IgD-negative memory B cell (primary cell): ENCODE measurements at regions not wholly inside any gene's neighbourhood (a gene's known extent, or its start where the extent isn't known, plus 50 kb on each side); places are given as distances from the start of the nearest gene placed in this dataset.

ENCODE experiments used
- H3K27ac Mint-ChIP-seq, 3 donors: one replicate each; pipeline ENCODE4 v1.8.0; 2020 to 2022; ENCODE audit warnings: mild to moderate bottlenecking in 3 of 3, mixed read lengths in 3 of 3, moderate library complexity in 1 of 3
- H3K27me3 Mint-ChIP-seq: one replicate; pipeline ENCODE4 v1.8.0; 2021; ENCODE audit warnings: mixed read lengths
- H3K36me3 Mint-ChIP-seq: one replicate; pipeline ENCODE4 v1.8.0; 2020; ENCODE audit warnings: mild to moderate bottlenecking, mixed read lengths
- H3K4me1 Mint-ChIP-seq, 3 donors: one replicate each; pipeline ENCODE4 v1.8.0; 2020 to 2022; ENCODE audit warnings: mixed read lengths in 3 of 3, mild to moderate bottlenecking in 1 of 3
- H3K4me3 Mint-ChIP-seq, 4 donors: one replicate each; pipeline ENCODE4 v1.8.0; 2020 to 2022; ENCODE audit warnings: mild to moderate bottlenecking in 4 of 4, mixed read lengths in 4 of 4, moderate library complexity in 3 of 4
- H3K9me3 Mint-ChIP-seq, 3 donors: one replicate each; pipeline ENCODE4 v1.8.0; 2020 to 2021; ENCODE audit warnings: mixed read lengths in 3 of 3, mild to moderate bottlenecking in 1 of 3

GRCh38 chr12:69090722-69091121, 148.6 kb upstream of the CPSF6 start:
- H3K4me3 Mint-ChIP-seq, result no peak overlapping the region
- H3K36me3 Mint-ChIP-seq, result no peaks in the 10 kb centered on the region
- H3K9me3 Mint-ChIP-seq, result no peaks in the 10 kb centered on the region
- H3K4me1 Mint-ChIP-seq, result no peaks in the 10 kb centered on the region
- H3K27ac Mint-ChIP-seq, result no peak overlapping the region
- H3K27me3 Mint-ChIP-seq, result peaks cover 5% of the 10 kb centered on the region

GRCh38 chr12:69091442-69092017, 147.8 kb upstream of the CPSF6 start:
- Mint-ChIP-seq H3K9me3 (no peaks in the 10 kb centered on the region), H3K27me3 (peaks cover 5% of the 10 kb centered on the region), H3K27ac (no peak overlapping the region), H3K4me3 (no peak overlapping the region), H3K4me1 (no peaks in the 10 kb centered on the region), H3K36me3 (no peaks in the 10 kb centered on the region)

- H3K27me3 Mint-ChIP-seq, result peaks cover 5% of the 10 kb centered on the region
- no peaks in the 10 kb centered on the region for H3K9me3 Mint-ChIP-seq
- H3K4me1 Mint-ChIP-seq, result no peaks in the 10 kb centered on the region
- no peak overlapping the region for H3K27ac Mint-ChIP-seq
- H3K4me3 Mint-ChIP-seq, result no peak overlapping the region
- no peaks in the 10 kb centered on the region for H3K36me3 Mint-ChIP-seq
These were observed 147.2 kb upstream of the CPSF6 start for GRCh38 chr12:69092137-69092536.

GRCh38 chr12:69094606-69095216, 144.7 kb upstream of the CPSF6 start:
- H3K4me1 Mint-ChIP-seq, result no peaks in the 10 kb centered on the region

GRCh38 chr12:69095765-69096477, 143.4 kb upstream of the CPSF6 start:
- H3K27me3 Mint-ChIP-seq, result peaks cover 14% of the 10 kb centered on the region
- H3K9me3 Mint-ChIP-seq, result no peaks in the 10 kb centered on the region
- no peak overlapping the region for H3K27ac Mint-ChIP-seq
- peaks cover 0 to under 1% (median 0%) of the 10 kb centered on the region in 3 donors for H3K4me1 Mint-ChIP-seq
- H3K4me3 Mint-ChIP-seq, result no peak overlapping the region
- no peaks in the 10 kb centered on the region for H3K36me3 Mint-ChIP-seq

More at GRCh38 chr12:69094606-69095216, 144.7 kb upstream of the CPSF6 start:
- no peak overlapping the region for H3K27ac Mint-ChIP-seq
- H3K27me3 Mint-ChIP-seq, result peaks cover 13% of the 10 kb centered on the region
- no peaks in the 10 kb centered on the region for H3K36me3 Mint-ChIP-seq
- no peaks in the 10 kb centered on the region for H3K9me3 Mint-ChIP-seq
- H3K4me3 Mint-ChIP-seq, result no peak overlapping the region

- peaks cover 0 to 5% (median 1%) of the 10 kb centered on the region in 3 donors for H3K4me1 Mint-ChIP-seq
- no peak overlapping the region for H3K4me3 Mint-ChIP-seq
- H3K27me3 Mint-ChIP-seq, result peaks cover 20% of the 10 kb centered on the region
- no peaks in the 10 kb centered on the region for H3K9me3 Mint-ChIP-seq
- H3K27ac Mint-ChIP-seq, result no peak overlapping the region
- H3K36me3 Mint-ChIP-seq, result no peaks in the 10 kb centered on the region
These were observed 142.6 kb upstream of the CPSF6 start for GRCh38 chr12:69096669-69097335.

GRCh38 chr12:69097619-69098368, 141.6 kb upstream of the CPSF6 start:
- Mint-ChIP-seq H3K36me3 (no peaks in the 10 kb centered on the region), H3K9me3 (no peaks in the 10 kb centered on the region), H3K4me3 (no peak overlapping the region), H3K27ac (no peak overlapping the region), H3K4me1 (peaks cover under 1 to 7% (median 4%) of the 10 kb centered on the region in 3 donors), H3K27me3 (peaks cover 21% of the 10 kb centered on the region)

GRCh38 chr12:69099201-69099837, 140.1 kb upstream of the CPSF6 start:
- Mint-ChIP-seq H3K4me3 (no peak overlapping the region), H3K27ac (peak overlapping the region in 1 of 3 donors; percentile 68), H3K27me3 (peaks cover 18% of the 10 kb centered on the region), H3K36me3 (no peaks in the 10 kb centered on the region), H3K9me3 (no peaks in the 10 kb centered on the region), H3K4me1 (peaks cover 5 to 10% (median 10%) of the 10 kb centered on the region in 3 donors)

GRCh38 chr12:69101505-69101904, 137.9 kb upstream of the CPSF6 start:
- peaks cover 18% of the 10 kb centered on the region for H3K27me3 Mint-ChIP-seq
- H3K4me1 Mint-ChIP-seq, result peaks cover 5 to 10% (median 10%) of the 10 kb centered on the region in 3 donors
- H3K27ac Mint-ChIP-seq, result no peak overlapping the region
- H3K36me3 Mint-ChIP-seq, result no peaks in the 10 kb centered on the region
- H3K9me3 Mint-ChIP-seq, result no peaks in the 10 kb centered on the region
- no peak overlapping the region for H3K4me3 Mint-ChIP-seq

GRCh38 chr12:69102856-69103255, 136.5 kb upstream of the CPSF6 start:
- H3K36me3 Mint-ChIP-seq, result no peaks in the 10 kb centered on the region
- H3K4me1 Mint-ChIP-seq, result peaks cover 5 to 10% (median 10%) of the 10 kb centered on the region in 3 donors

GRCh38 chr12:69105101-69105962, 134.0 kb upstream of the CPSF6 start:
- Mint-ChIP-seq H3K27me3 (peaks cover 11% of the 10 kb centered on the region), H3K36me3 (no peaks in the 10 kb centered on the region), H3K4me1 (peaks cover 5 to 10% (median 10%) of the 10 kb centered on the region in 3 donors), H3K4me3 (no peak overlapping the region), H3K9me3 (no peaks in the 10 kb centered on the region), H3K27ac (no peak overlapping the region)

More at GRCh38 chr12:69102856-69103255, 136.5 kb upstream of the CPSF6 start:
- Mint-ChIP-seq H3K27ac (peak overlapping the region in 1 of 3 donors; percentile 17), H3K27me3 (peaks cover 18% of the 10 kb centered on the region), H3K4me3 (peak overlapping the region in 1 of 4 donors; percentile 53), H3K9me3 (no peaks in the 10 kb centered on the region)

GRCh38 chr12:69106482-69107118, 132.8 kb upstream of the CPSF6 start:
- H3K27me3 Mint-ChIP-seq, result peaks cover 5% of the 10 kb centered on the region
- no peaks in the 10 kb centered on the region for H3K36me3 Mint-ChIP-seq
- no peak overlapping the region for H3K4me3 Mint-ChIP-seq
- no peaks in the 10 kb centered on the region for H3K9me3 Mint-ChIP-seq
- no peak overlapping the region for H3K27ac Mint-ChIP-seq
- peaks cover 5 to 9% (median 5%) of the 10 kb centered on the region in 3 donors for H3K4me1 Mint-ChIP-seq

- Mint-ChIP-seq H3K27ac (no peak overlapping the region), H3K36me3 (no peaks in the 10 kb centered on the region), H3K27me3 (peaks cover 5% of the 10 kb centered on the region), H3K4me3 (no peak overlapping the region), H3K4me1 (peaks cover 5 to 7% (median 5%) of the 10 kb centered on the region in 3 donors), H3K9me3 (no peaks in the 10 kb centered on the region)
These were observed 131.8 kb upstream of the CPSF6 start for GRCh38 chr12:69107541-69107940.
